C4-2B (cell line): ENCODE measurements at regions not wholly inside any gene's neighbourhood (a gene's known extent, or its start where the extent isn't known, plus 50 kb on each side); places are given as distances from the start of the nearest gene placed in this dataset.

Experiments
- H3K27ac ChIP-seq: fragments of 450-650 bp; 2 replicates; pipeline ENCODE4 v1.5.1; 2017
- ZFX ChIP-seq: fragments of 450-650 bp; IDR thresholded peaks from 2 replicates; pipeline ENCODE4 v1.6.1; 2017
- TF ChIP-seq, protein P1 (sequence below): fragments of 450-650 bp; conservative IDR thresholded peaks from 2 replicates; pipeline ENCODE4 v1.5.1; 2017; ENCODE audit warnings: mild to moderate bottlenecking

DNA sequence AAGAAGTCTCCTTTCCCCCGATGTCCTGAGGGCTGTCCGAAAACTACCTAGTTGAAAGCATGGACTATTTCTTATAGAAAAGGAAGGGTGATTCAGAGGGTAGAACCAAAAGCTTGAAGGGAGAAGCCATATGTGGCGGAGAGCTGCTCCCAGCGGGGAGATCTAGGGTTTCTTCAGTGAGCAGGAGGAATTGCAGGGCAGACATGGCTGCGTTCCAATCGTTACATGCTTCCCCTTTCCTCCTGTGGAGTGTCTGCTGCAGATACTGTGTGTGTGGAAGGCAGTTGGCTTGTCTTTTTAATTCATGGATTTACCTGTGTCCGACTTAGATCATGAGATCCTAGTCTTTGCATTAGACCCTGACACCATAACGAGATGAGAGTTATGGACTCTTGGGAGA lies 799.5 kb downstream of the QKI start:
- no peak for TF ChIP-seq ZFX
- TF ChIP-seq, protein P1, sequence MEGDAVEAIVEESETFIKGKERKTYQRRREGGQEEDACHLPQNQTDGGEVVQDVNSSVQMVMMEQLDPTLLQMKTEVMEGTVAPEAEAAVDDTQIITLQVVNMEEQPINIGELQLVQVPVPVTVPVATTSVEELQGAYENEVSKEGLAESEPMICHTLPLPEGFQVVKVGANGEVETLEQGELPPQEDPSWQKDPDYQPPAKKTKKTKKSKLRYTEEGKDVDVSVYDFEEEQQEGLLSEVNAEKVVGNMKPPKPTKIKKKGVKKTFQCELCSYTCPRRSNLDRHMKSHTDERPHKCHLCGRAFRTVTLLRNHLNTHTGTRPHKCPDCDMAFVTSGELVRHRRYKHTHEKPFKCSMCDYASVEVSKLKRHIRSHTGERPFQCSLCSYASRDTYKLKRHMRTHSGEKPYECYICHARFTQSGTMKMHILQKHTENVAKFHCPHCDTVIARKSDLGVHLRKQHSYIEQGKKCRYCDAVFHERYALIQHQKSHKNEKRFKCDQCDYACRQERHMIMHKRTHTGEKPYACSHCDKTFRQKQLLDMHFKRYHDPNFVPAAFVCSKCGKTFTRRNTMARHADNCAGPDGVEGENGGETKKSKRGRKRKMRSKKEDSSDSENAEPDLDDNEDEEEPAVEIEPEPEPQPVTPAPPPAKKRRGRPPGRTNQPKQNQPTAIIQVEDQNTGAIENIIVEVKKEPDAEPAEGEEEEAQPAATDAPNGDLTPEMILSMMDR: no peak

DNA sequence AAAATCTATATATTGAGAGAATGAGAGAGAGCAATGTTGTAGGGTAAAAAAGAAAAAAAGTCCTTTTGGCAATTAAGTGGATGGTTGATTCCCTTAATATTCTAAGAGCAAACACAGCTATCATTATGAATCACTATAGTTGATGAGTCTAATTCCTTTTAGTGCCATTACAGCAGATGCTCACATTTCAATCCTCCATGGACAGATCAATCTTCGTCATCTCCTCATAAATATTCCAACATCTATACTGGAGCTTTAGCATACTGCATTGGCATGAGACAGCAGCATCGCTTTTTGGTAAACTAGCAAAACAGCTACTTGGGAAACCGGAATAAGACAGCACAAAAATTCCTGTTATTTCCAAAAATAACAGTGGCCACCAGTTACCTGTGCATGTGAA lies 796.7 kb downstream of the QKI start:
- no peak overlapping the region for H3K27ac ChIP-seq
- TF ChIP-seq, protein P1: no peak
- TF ChIP-seq ZFX: no peak

More for the DNA sequence above, 799.5 kb downstream of the QKI start:
- no peak overlapping the region for H3K27ac ChIP-seq

GRCh38 chr6:164210783-164211182 lies 796.3 kb downstream of the QKI start:
- TF ChIP-seq, protein P1: no peak
- no peak overlapping the region for H3K27ac ChIP-seq

DNA sequence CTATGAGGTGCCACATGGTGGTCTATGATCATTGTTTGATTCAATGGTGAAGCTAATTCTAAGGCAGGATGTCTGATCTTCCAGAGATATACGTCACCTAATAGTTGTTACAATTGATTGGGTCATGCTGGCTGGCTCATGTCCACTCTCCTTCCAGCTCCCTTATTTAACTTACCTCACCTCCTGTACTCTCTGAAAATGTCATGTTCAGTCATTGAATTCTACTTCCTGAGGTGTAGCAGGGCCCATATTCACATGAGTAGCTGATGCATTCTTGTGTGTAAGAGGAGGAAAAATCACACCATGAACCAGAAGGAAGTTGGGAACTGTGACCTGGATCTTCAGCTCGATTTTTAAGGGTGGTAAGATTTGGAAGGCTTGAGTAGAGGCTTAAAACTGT lies 795.8 kb downstream of the QKI start:
- H3K27ac ChIP-seq: no peak overlapping the region
- TF ChIP-seq, protein P1: no peak
- TF ChIP-seq ZFX: no peak

GRCh38 chr6:164208371-164208770 lies 793.9 kb downstream of the QKI start:
- TF ChIP-seq ZFX: no peak
- TF ChIP-seq, protein P1: no peak
- H3K27ac ChIP-seq: no peak overlapping the region

GRCh38 chr6:164206807-164207423 lies 792.4 kb downstream of the QKI start:
- TF ChIP-seq, protein P1: no peak
- no peak for TF ChIP-seq ZFX
- no peak overlapping the region for H3K27ac ChIP-seq

DNA sequence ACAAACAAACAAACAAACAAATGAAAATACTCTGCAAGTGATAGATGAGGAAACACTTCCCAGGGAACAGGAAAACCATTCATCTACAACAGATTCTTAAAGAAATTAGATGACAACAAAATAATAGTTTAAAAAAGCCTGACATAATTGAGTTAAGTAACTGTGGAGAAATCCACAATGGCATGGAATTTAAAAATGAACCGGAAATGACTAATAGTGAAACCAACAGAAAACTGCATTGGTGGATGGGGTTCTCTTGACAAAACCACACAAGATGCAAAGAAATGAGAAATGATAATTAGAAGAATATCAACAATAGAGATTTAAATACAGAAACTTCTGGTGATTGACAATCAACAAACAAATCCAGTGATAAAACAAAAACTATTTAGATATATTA lies 785.6 kb downstream of the QKI start:
- no peak overlapping the region for H3K27ac ChIP-seq
- TF ChIP-seq, protein P1: no peak
- no peak for TF ChIP-seq ZFX
